Adrenal gland (tissue), 9 donors: ENCODE measurements at regions not wholly inside any gene's neighbourhood (a gene's known extent, or its start where the extent isn't known, plus 50 kb on each side); places are given as distances from the start of the nearest gene placed in this dataset.

Source experiments
- DNase-seq, 7 donors: peaks; one replicate each; pipeline ENCODE4 v3.0.0-alpha.2; 2019 to 2020
- H3K27ac ChIP-seq, 5 donors: fragments of 200-600 bp; sonication (generic) in 4 of 5; 1 replicate in 3 of 5; 2 replicates in 2 of 5; pipeline versions ENCODE4 v1.5.1 to v1.8.0; 2016 to 2020; ENCODE audit warnings: mild to moderate bottlenecking in 1 of 5
- H3K27me3 ChIP-seq: fragments of 200-600 bp; 2 replicates; pipeline ENCODE4 v1.8.0; 2021
- H3K36me3 ChIP-seq, 2 donors: fragments of 200-600 bp; replicated peaks in 1 of 2; 1 replicate in 1 of 2; 2 replicates in 1 of 2; pipeline versions ENCODE4 v1.5.1 to v1.8.0; 2018 to 2022
- H3K4me1 ChIP-seq, 2 donors: fragments of 200-600 bp; replicated peaks in 1 of 2; 1 replicate in 1 of 2; 2 replicates in 1 of 2; pipeline versions ENCODE4 v1.5.1 to v1.8.0; 2018 to 2021
- H3K4me3 ChIP-seq, 4 donors: fragments of 200-600 bp; sonication (generic) in 3 of 4; one replicate each; pipeline ENCODE4 v1.5.1; 2016 to 2018
- H3K9me3 ChIP-seq, 3 donors: fragments of 200-600 bp; sonication (generic) in 1 of 3; replicated peaks in 1 of 3; 1 replicate in 2 of 3; 2 replicates in 1 of 3; pipeline versions ENCODE4 v1.5.1 to v1.8.0; 2016 to 2021
- POLR2A ChIP-seq, 2 donors: fragments of 450-650 bp; IDR thresholded peaks; one replicate each; pipeline ENCODE4 v1.6.1; 2017; ENCODE audit warnings: antibody characterized with exemption in 2 of 2, mild to moderate bottlenecking in 2 of 2, moderate library complexity in 1 of 2
- WGBS, 4 donors: extraction: QIAGEN DNeasy Blood & Tissue Kit in 2 of 4; methylation state at CpG; one replicate each; pipeline versions ENCODE4 v1.1.5 to v1.1.7; 2013 to 2017; 5-methylcytosine and 5-hydroxymethylcytosine counted together
- intact Hi-C, 2 donors: fragments of 100-400 bp; cut with DNase I; formaldehyde crosslinking; loops; one replicate each; pipeline versions ENCODE4 v1.14.1 to v1.15.0; 2022 to 2023
- TF ChIP-seq, protein P1 (sequence below), 6 experiments: fragments of 450-650 bp in 4 of 6; fragments of 200-600 bp in 2 of 6; sonication (generic) in 1 of 6; IDR thresholded peaks; 1 replicate in 5 of 6; 2 replicates in 1 of 6; pipeline versions ENCODE4 v1.5.1 to v1.8.0; 2016 to 2021; ENCODE audit warnings: antibody characterized with exemption in 6 of 6, mild to moderate bottlenecking in 2 of 6, moderate library complexity in 1 of 6
- donor health status: healthy with polysubstance abuse.
- donor health status: Bipolar disorder and iron deficiency.
- donor health status: DM: yes; HTN: yes; CAD: no.
- donor health status: DM: no; HTN: no; CAD: no.
- donor health status: DM: no; HTN: no; CAD: no.

GRCh38 chr1:29544406-29544805 lies 308.1 kb downstream of the PTPRU start:
- Histone ChIP-seq H3K9me3 (no peaks in the 10 kb centered on the region), H3K27ac (no peak overlapping the region), H3K4me3 (no peak overlapping the region), H3K4me1 (no peaks in the 10 kb centered on the region), H3K27me3 (no peaks in the 10 kb centered on the region), H3K36me3 (no peaks in the 10 kb centered on the region)
- intact Hi-C loops = no loop called here
- TF ChIP-seq, protein P1, sequence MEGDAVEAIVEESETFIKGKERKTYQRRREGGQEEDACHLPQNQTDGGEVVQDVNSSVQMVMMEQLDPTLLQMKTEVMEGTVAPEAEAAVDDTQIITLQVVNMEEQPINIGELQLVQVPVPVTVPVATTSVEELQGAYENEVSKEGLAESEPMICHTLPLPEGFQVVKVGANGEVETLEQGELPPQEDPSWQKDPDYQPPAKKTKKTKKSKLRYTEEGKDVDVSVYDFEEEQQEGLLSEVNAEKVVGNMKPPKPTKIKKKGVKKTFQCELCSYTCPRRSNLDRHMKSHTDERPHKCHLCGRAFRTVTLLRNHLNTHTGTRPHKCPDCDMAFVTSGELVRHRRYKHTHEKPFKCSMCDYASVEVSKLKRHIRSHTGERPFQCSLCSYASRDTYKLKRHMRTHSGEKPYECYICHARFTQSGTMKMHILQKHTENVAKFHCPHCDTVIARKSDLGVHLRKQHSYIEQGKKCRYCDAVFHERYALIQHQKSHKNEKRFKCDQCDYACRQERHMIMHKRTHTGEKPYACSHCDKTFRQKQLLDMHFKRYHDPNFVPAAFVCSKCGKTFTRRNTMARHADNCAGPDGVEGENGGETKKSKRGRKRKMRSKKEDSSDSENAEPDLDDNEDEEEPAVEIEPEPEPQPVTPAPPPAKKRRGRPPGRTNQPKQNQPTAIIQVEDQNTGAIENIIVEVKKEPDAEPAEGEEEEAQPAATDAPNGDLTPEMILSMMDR (IDR thresholded peaks at IDR 0.05) = no peak
- no peak for TF ChIP-seq POLR2A (IDR thresholded peaks at IDR 0.05)
- WGBS, 4 donors = 88 to 94% (median 88%) methylated on average over 1 of the region's 1 CpG; no CpG with 5 or more reads in 1 of the 4 donors
- no peak for DNase-seq

GRCh38 chr1:29543586-29543985 lies 307.3 kb downstream of the PTPRU start:
- no peaks in the 10 kb centered on the region for H3K4me1 ChIP-seq
- no peaks in the 10 kb centered on the region for H3K27me3 ChIP-seq
- TF ChIP-seq, protein P1 (IDR thresholded peaks at IDR 0.05) = no peak
- TF ChIP-seq POLR2A (IDR thresholded peaks at IDR 0.05) = no peak
- 82 to 94% (median 86%) methylated on average over 5 to 6 of the region's 6 CpGs for WGBS, 4 donors
- no peak overlapping the region for H3K27ac ChIP-seq
- no peaks in the 10 kb centered on the region for H3K36me3 ChIP-seq
- no peak for DNase-seq
- H3K9me3 ChIP-seq = no peaks in the 10 kb centered on the region
- intact Hi-C loops = no loop called here
- no peak overlapping the region for H3K4me3 ChIP-seq

GRCh38 chr1:29542548-29542947 lies 306.2 kb downstream of the PTPRU start:
- peak in 1 of 7 donors; percentile 34 for DNase-seq
- WGBS, 4 donors = 46 to 64% (median 55%) methylated on average over 3 to 8 of the region's 8 CpGs
- Histone ChIP-seq H3K27me3 (no peaks in the 10 kb centered on the region), H3K4me1 (no peaks in the 10 kb centered on the region), H3K36me3 (no peaks in the 10 kb centered on the region), H3K4me3 (no peak overlapping the region), H3K9me3 (no peaks in the 10 kb centered on the region), H3K27ac (no peak overlapping the region)
- TF ChIP-seq POLR2A (IDR thresholded peaks at IDR 0.05) = no peak
- TF ChIP-seq, protein P1 (IDR thresholded peaks at IDR 0.05) = no peak
- intact Hi-C loops = no loop called here

- peak in 1 of 7 donors; percentile 20 for DNase-seq
- H3K27me3 ChIP-seq = no peaks in the 10 kb centered on the region
- WGBS, 4 donors = 68 to 84% (median 76%) methylated on average over 1 to 7 of the region's 7 CpGs
- no peak overlapping the region for H3K4me3 ChIP-seq
- no peaks in the 10 kb centered on the region for H3K36me3 ChIP-seq
- TF ChIP-seq, protein P1 (IDR thresholded peaks at IDR 0.05) = no peak
- no peak for TF ChIP-seq POLR2A (IDR thresholded peaks at IDR 0.05)
- no peaks in the 10 kb centered on the region for H3K4me1 ChIP-seq
- H3K27ac ChIP-seq = no peak overlapping the region
- intact Hi-C loops = no loop called here
- no peaks in the 10 kb centered on the region for H3K9me3 ChIP-seq
These were observed 305.3 kb downstream of the PTPRU start for GRCh38 chr1:29541631-29542030.
